ENCODE measurements at regions not wholly inside any gene's neighbourhood (a gene's known extent, or its start where the extent isn't known, plus 50 kb on each side); places are given as distances from the start of the nearest gene placed in this dataset.

- Histone ChIP-seq H3K4me1 (ENCODE audit: low read length) (peaks cover 4% of the 10 kb centered on the region; the same call in 1 of the 2 replicates), H3K79me2 (ENCODE audit: low read length) (no peaks in the 10 kb centered on the region), H3K36me3 (replicated peaks; ENCODE audit: low read depth, low read length) (no peaks in the 10 kb centered on the region), H3K9ac (ENCODE audit: low read length) (no peak overlapping the region), H3K4me2 (ENCODE audit: low read length) (no peak overlapping the region), H3K27me3 (ENCODE audit: low read depth, low read length) (no peaks in the 10 kb centered on the region), H3K9me3 (ENCODE audit: insufficient read depth, low read length) (no peaks in the 10 kb centered on the region), H3K4me3 (ENCODE audit: low read length) (no peak overlapping the region), H4K20me1 (ENCODE audit: insufficient read depth, low read length) (no peaks in the 10 kb centered on the region), H2AFZ (ENCODE audit: low read depth, low read length) (no peak overlapping the region), H3K27ac (ENCODE audit: low read length) (no peak overlapping the region)
- TF ChIP-seq CTCF (IDR thresholded peaks at IDR 0.05; ENCODE audit: low read depth, low read length) (no peak), EZH2phosphoT487 (IDR thresholded peaks at IDR 0.05; ENCODE audit: low read depth) (no peak)
These were observed 222.0 kb upstream of the CPNE8 start for GRCh38 chr12:39127401-39127800.

GRCh38 chr12:39125566-39125965 lies 220.2 kb upstream of the CPNE8 start:
- no peak overlapping the region for H3K4me2 ChIP-seq (ENCODE audit: low read length)
- H3K79me2 ChIP-seq (ENCODE audit: low read length): no peaks in the 10 kb centered on the region
- H3K36me3 ChIP-seq (replicated peaks; ENCODE audit: low read depth, low read length): no peaks in the 10 kb centered on the region
- no peaks in the 10 kb centered on the region for H4K20me1 ChIP-seq (ENCODE audit: insufficient read depth, low read length)
- H3K27me3 ChIP-seq (ENCODE audit: low read depth, low read length): no peaks in the 10 kb centered on the region
- H2AFZ ChIP-seq (ENCODE audit: low read depth, low read length): no peak overlapping the region
- H3K4me1 ChIP-seq (ENCODE audit: low read length): peaks cover 4% of the 10 kb centered on the region; the same call in 1 of the 2 replicates
- no peak for TF ChIP-seq EZH2phosphoT487 (IDR thresholded peaks at IDR 0.05; ENCODE audit: low read depth)
- no peak for TF ChIP-seq CTCF (IDR thresholded peaks at IDR 0.05; ENCODE audit: low read depth, low read length)
- H3K27ac ChIP-seq (ENCODE audit: low read length): no peak overlapping the region
- no peak overlapping the region for H3K4me3 ChIP-seq (ENCODE audit: low read length)
- no peaks in the 10 kb centered on the region for H3K9me3 ChIP-seq (ENCODE audit: insufficient read depth, low read length)
- H3K9ac ChIP-seq (ENCODE audit: low read length): no peak overlapping the region

GRCh38 chr12:39124768-39125167 lies 219.4 kb upstream of the CPNE8 start:
- Histone ChIP-seq H3K9ac (ENCODE audit: low read length) (no peak overlapping the region), H3K4me1 (ENCODE audit: low read length) (peaks cover 4% of the 10 kb centered on the region; the same call in 1 of the 2 replicates), H4K20me1 (ENCODE audit: insufficient read depth, low read length) (no peaks in the 10 kb centered on the region), H2AFZ (ENCODE audit: low read depth, low read length) (no peak overlapping the region), H3K36me3 (replicated peaks; ENCODE audit: low read depth, low read length) (no peaks in the 10 kb centered on the region), H3K27ac (ENCODE audit: low read length) (no peak overlapping the region), H3K9me3 (ENCODE audit: insufficient read depth, low read length) (no peaks in the 10 kb centered on the region), H3K4me2 (ENCODE audit: low read length) (no peak overlapping the region), H3K79me2 (ENCODE audit: low read length) (no peaks in the 10 kb centered on the region), H3K4me3 (ENCODE audit: low read length) (no peak overlapping the region), H3K27me3 (ENCODE audit: low read depth, low read length) (no peaks in the 10 kb centered on the region)
- TF ChIP-seq CTCF (IDR thresholded peaks at IDR 0.05; ENCODE audit: low read depth, low read length) (no peak), EZH2phosphoT487 (IDR thresholded peaks at IDR 0.05; ENCODE audit: low read depth) (no peak)

- TF ChIP-seq CTCF (IDR thresholded peaks at IDR 0.05; ENCODE audit: low read depth, low read length) (no peak), EZH2phosphoT487 (IDR thresholded peaks at IDR 0.05; ENCODE audit: low read depth) (no peak)
- H2AFZ ChIP-seq (ENCODE audit: low read depth, low read length): no peak overlapping the region
These were observed 218.3 kb upstream of the CPNE8 start for GRCh38 chr12:39123580-39124253.

More at GRCh38 chr12:39123580-39124253, 218.3 kb upstream of the CPNE8 start:
- Histone ChIP-seq H3K9me3 (ENCODE audit: insufficient read depth, low read length) (no peaks in the 10 kb centered on the region), H3K27ac (ENCODE audit: low read length) (no peak overlapping the region), H3K36me3 (replicated peaks; ENCODE audit: low read depth, low read length) (no peaks in the 10 kb centered on the region), H3K27me3 (ENCODE audit: low read depth, low read length) (no peaks in the 10 kb centered on the region), H3K79me2 (ENCODE audit: low read length) (no peaks in the 10 kb centered on the region), H3K4me3 (ENCODE audit: low read length) (no peak overlapping the region), H3K9ac (ENCODE audit: low read length) (no peak overlapping the region), H4K20me1 (ENCODE audit: insufficient read depth, low read length) (no peaks in the 10 kb centered on the region), H3K4me1 (ENCODE audit: low read length) (peaks cover 4% of the 10 kb centered on the region; the same call in 1 of the 2 replicates), H3K4me2 (ENCODE audit: low read length) (no peak overlapping the region)

Data from OCI-LY3 (cell line).